OCI-LY7 (cell line): ENCODE measurements at regions not wholly inside any gene's neighbourhood (a gene's known extent, or its start where the extent isn't known, plus 50 kb on each side); places are given as distances from the start of the nearest gene placed in this dataset.

Source experiments
- BruUV-seq: library from RNA; stranded (reverse); fragments of 400-500 nt; replicated peaks from 2 replicates; lab custom pipeline; 2021; lab: Mats Ljungman, UMichigan
- CTCF ChIA-PET: fragments of 300-600 bp; sonication (Branson Sonifier 250); formaldehyde crosslinking; loops from one replicate; lab custom pipeline; 2022; ENCODE audit warnings: antibody characterized with exemption; ENCODE audit not compliant: unreplicated experiment; lab: Charles Lee
- POLR2A ChIA-PET: fragments of 300-600 bp; sonication (Branson Sonifier 250); formaldehyde crosslinking; loops from one replicate; lab custom pipeline; 2022; ENCODE audit warnings: antibody characterized with exemption; lab: Charles Lee
- DNase-seq: peaks from one replicate; pipeline ENCODE4 v3.0.0-alpha.2; 2015; ENCODE audit warnings: low spot score
- H2AFZ ChIP-seq: fragments of 200-600 bp; sonication (generic), shearing (Covaris generic); 2 replicates; pipeline ENCODE4 v1.6.1; 2014; ENCODE audit warnings: mild to moderate bottlenecking, antibody characterized with exemption, low read length, moderate library complexity
- H3K27ac ChIP-seq: fragments of 200-600 bp; sonication (generic); 2 replicates; pipeline ENCODE4 v1.5.1; 2014; ENCODE audit warnings: mixed run types, low read depth, mild to moderate bottlenecking, moderate library complexity, low read length, inconsistent platforms; ENCODE audit not compliant: poor library complexity, severe bottlenecking
- H3K36me3 ChIP-seq: fragments of 200-600 bp; sonication (generic); 2 replicates; pipeline ENCODE4 v1.6.1; 2014; ENCODE audit warnings: mild to moderate bottlenecking, antibody characterized with exemption, low read length, moderate library complexity, mixed read lengths; ENCODE audit not compliant: insufficient read depth
- H3K4me1 ChIP-seq: fragments of 200-600 bp; sonication (generic); 2 replicates; pipeline ENCODE4 v1.5.1; 2014; ENCODE audit warnings: mild to moderate bottlenecking, low read length; ENCODE audit not compliant: insufficient read depth, poor library complexity, severe bottlenecking
- H3K4me2 ChIP-seq: fragments of 200-600 bp; sonication (generic); 2 replicates; pipeline ENCODE4 v1.6.1; 2014; ENCODE audit warnings: mild to moderate bottlenecking, low read length
- H3K4me3 ChIP-seq: fragments of 200-600 bp; sonication (generic); 2 replicates; pipeline ENCODE4 v1.5.1; 2014; ENCODE audit warnings: mild to moderate bottlenecking, low read depth, low read length; ENCODE audit not compliant: poor library complexity, severe bottlenecking
- H3K79me2 ChIP-seq: fragments of 200-600 bp; sonication (generic); 2 replicates; pipeline ENCODE4 v1.6.1; 2016; ENCODE audit warnings: low read depth, mild to moderate bottlenecking, low read length, moderate library complexity, mixed read lengths; ENCODE audit not compliant: insufficient read depth
- H3K9me2 ChIP-seq: fragments of 200-600 bp; sonication (generic); 2 replicates; pipeline ENCODE4 v1.6.1; 2016; ENCODE audit warnings: mild to moderate bottlenecking, low read length, mixed read lengths; ENCODE audit not compliant: insufficient read depth
- H3K9me3 ChIP-seq: fragments of 200-600 bp; sonication (generic); 2 replicates; pipeline ENCODE4 v1.6.1; 2014; ENCODE audit warnings: mild to moderate bottlenecking, mixed run types, low read length, mixed read lengths
- H4K20me1 ChIP-seq: fragments of 200-600 bp; sonication (generic); 2 replicates; pipeline ENCODE4 v1.6.1; 2014; ENCODE audit warnings: mild to moderate bottlenecking, antibody characterized with exemption, low read length, moderate library complexity, mixed read lengths; ENCODE audit not compliant: insufficient read depth
- EZH2phosphoT487 ChIP-seq: fragments of 200-600 bp; sonication (generic); IDR thresholded peaks from 2 replicates; pipeline ENCODE4 v1.6.1; 2018; ENCODE audit warnings: low read depth, borderline replicate concordance, mild to moderate bottlenecking, mixed run types, antibody characterized with exemption, low read length, moderate library complexity, mixed read lengths
- intact Hi-C: fragments of 100-400 bp; cut with micrococcal nuclease; formaldehyde crosslinking; loops from one replicate; pipeline ENCODE4 v1.10.0; 2022; ENCODE audit not compliant: unreplicated experiment
- TF ChIP-seq, protein P1 (sequence below): fragments of 200-600 bp; sonication (generic); conservative IDR thresholded peaks from 2 replicates; pipeline ENCODE4 v1.5.1; 2014; ENCODE audit warnings: mild to moderate bottlenecking, antibody characterized with exemption, low read length, moderate library complexity, mixed read lengths

DNA sequence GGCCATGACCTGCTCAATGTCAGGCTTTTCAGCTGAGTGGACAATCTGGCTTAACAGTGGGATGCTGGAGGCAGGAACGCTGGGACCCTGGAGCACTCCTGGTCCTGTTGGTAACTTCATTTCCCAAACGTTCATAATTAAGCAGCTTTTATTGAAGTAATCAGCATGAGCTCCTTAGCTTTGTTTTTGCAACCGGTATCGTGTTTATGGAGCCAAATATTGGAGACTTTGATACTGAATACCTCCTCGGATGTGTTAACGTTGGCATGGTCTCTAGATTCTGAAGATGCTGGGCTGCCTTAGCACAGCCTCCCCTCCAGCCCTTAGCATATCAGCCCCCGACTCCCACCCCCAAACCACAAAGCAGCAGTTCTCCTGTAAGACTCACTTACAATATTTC is 60.7 kb downstream of the OSR1 start:
- Histone ChIP-seq H3K4me3 (no peak overlapping the region), H4K20me1 (no peaks in the 10 kb centered on the region), H3K9me3 (no peaks in the 10 kb centered on the region), H3K36me3 (no peaks in the 10 kb centered on the region), H3K79me2 (no peaks in the 10 kb centered on the region), H3K4me2 (no peak overlapping the region), H3K4me1 (no peaks in the 10 kb centered on the region), H3K27ac (no peak overlapping the region), H3K9me2 (no peaks in the 10 kb centered on the region), H2AFZ (no peak overlapping the region)
- BruUV-seq: no TSS peak
- CTCF ChIA-PET: no interaction called here
- intact Hi-C loops: no loop called here
- DNase-seq: no peak
- POLR2A ChIA-PET: interaction anchor here (1.0 to 1.1 kb wide), 2 partner anchors 22 to 69 kb away, joined by 3 read pairs; no protein-coding TSS in a partner anchor
- no peak for TF ChIP-seq EZH2phosphoT487
- TF ChIP-seq, protein P1, sequence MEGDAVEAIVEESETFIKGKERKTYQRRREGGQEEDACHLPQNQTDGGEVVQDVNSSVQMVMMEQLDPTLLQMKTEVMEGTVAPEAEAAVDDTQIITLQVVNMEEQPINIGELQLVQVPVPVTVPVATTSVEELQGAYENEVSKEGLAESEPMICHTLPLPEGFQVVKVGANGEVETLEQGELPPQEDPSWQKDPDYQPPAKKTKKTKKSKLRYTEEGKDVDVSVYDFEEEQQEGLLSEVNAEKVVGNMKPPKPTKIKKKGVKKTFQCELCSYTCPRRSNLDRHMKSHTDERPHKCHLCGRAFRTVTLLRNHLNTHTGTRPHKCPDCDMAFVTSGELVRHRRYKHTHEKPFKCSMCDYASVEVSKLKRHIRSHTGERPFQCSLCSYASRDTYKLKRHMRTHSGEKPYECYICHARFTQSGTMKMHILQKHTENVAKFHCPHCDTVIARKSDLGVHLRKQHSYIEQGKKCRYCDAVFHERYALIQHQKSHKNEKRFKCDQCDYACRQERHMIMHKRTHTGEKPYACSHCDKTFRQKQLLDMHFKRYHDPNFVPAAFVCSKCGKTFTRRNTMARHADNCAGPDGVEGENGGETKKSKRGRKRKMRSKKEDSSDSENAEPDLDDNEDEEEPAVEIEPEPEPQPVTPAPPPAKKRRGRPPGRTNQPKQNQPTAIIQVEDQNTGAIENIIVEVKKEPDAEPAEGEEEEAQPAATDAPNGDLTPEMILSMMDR: no peak

DNA sequence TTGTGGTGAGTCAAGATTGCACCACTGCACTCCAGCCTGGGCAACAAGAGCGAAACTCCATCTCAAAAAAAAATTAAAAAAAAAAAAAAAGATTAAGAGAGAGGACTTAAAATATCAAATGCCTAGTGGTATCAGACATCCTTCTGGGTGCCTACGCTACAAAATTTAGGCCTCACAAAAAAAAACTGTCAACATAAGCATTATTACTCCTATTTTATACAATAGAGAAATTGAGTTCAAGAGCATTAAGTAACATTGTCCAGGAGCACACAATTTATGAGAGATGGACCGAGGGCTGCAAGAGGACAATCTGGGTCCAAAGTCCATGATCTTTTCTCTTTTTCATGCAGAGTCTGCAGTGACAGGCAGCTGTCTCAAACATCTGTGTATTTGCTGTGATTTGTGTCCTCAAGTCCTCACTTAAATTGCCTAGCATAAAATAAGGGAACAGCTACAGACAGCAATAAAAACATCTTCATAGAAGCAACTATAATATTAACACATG is 62.4 kb downstream of the OSR1 start:
- Histone ChIP-seq H3K36me3 (no peaks in the 10 kb centered on the region), H3K9me2 (no peaks in the 10 kb centered on the region), H3K4me3 (no peak overlapping the region), H3K27ac (no peak overlapping the region), H3K9me3 (no peaks in the 10 kb centered on the region), H3K4me1 (no peaks in the 10 kb centered on the region), H4K20me1 (no peaks in the 10 kb centered on the region), H3K4me2 (no peak overlapping the region), H3K79me2 (no peaks in the 10 kb centered on the region), H2AFZ (no peak overlapping the region)
- BruUV-seq: no TSS peak
- ChIA-PET CTCF (no interaction called here), POLR2A (no interaction called here)
- TF ChIP-seq, protein P1: no peak
- no peak for TF ChIP-seq EZH2phosphoT487
- intact Hi-C loops: no loop called here
- no peak for DNase-seq

DNA sequence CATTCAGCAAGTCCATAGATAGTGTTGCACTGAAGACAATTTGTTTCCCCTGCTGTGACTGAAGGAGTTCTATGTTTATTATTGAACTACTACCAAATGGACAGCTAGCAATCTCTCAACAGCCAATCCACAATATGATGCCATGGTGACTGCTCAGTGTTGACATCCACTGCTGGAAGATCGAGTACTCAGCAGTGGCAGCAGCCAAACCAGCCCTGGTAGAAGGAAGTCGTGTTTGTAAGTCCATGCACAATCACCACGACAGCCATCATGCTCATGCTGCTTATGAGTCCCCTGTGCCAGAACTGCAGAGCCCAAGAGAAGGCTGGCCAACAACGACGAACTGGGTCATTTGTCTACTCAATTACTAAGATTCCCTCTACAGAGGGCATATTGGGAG is 66.4 kb downstream of the OSR1 start:
- no peak for TF ChIP-seq EZH2phosphoT487
- TF ChIP-seq, protein P1: no peak
- H2AFZ ChIP-seq: no peak overlapping the region
- intact Hi-C loops: no loop called here
- no peaks in the 10 kb centered on the region for H3K9me3 ChIP-seq
- POLR2A ChIA-PET: interaction anchor here (0.6 kb wide), 1 partner anchor 9 kb away, joined by 3 read pairs; no protein-coding TSS in a partner anchor
- H3K9me2 ChIP-seq: no peaks in the 10 kb centered on the region
- BruUV-seq: no TSS peak
- no peak for DNase-seq
- no peaks in the 10 kb centered on the region for H3K36me3 ChIP-seq
- no peaks in the 10 kb centered on the region for H3K4me1 ChIP-seq
- H3K4me2 ChIP-seq: no peak overlapping the region
- H4K20me1 ChIP-seq: no peaks in the 10 kb centered on the region
- no peak overlapping the region for H3K27ac ChIP-seq
- CTCF ChIA-PET: no interaction called here
- no peaks in the 10 kb centered on the region for H3K79me2 ChIP-seq
- H3K4me3 ChIP-seq: no peak overlapping the region
